GM23338 (cell line): ENCODE measurements at regions not wholly inside any gene's neighbourhood (a gene's known extent, or its start where the extent isn't known, plus 50 kb on each side); places are given as distances from the start of the nearest gene placed in this dataset.

Experiments used
- CREB1 ChIP-seq: fragments of 250-450 bp; sonication (Bioruptor Pico); IDR thresholded peaks from 2 replicates; pipeline ENCODE4 v1.5.0; 2020; ENCODE audit warnings: low read depth, mild to moderate bottlenecking, moderate library complexity
- CTCF ChIP-seq, 2 experiments: fragments of 200-600 bp in 1 of 2; sonication (generic) in 1 of 2; conservative IDR thresholded peaks; 2 replicates each; pipeline versions ENCODE4 v1.5.1 to v1.6.1; 2016 to 2017; ENCODE audit warnings: antibody characterized with exemption in 2 of 2, low read depth in 2 of 2, mild to moderate bottlenecking in 2 of 2, moderate library complexity in 1 of 2
- ETS1 ChIP-seq: IDR thresholded peaks from 2 replicates; pipeline ENCODE4 v1.6.1; 2016; ENCODE audit warnings: antibody characterized with exemption
- EZH2 ChIP-seq: fragments of 200-600 bp; sonication (generic); IDR thresholded peaks from one replicate; pipeline ENCODE4 v1.8.0; 2017; ENCODE audit warnings: antibody characterized with exemption, mild to moderate bottlenecking, low read depth; ENCODE audit not compliant: unreplicated experiment
- EZH2phosphoT487 ChIP-seq: fragments of 200-600 bp; sonication (generic); IDR thresholded peaks from one replicate; pipeline ENCODE4 v1.8.1; 2018; ENCODE audit warnings: antibody characterized with exemption; ENCODE audit not compliant: unreplicated experiment
- JUNB ChIP-seq: IDR thresholded peaks from one replicate; pipeline ENCODE4 v1.6.1; 2016; ENCODE audit warnings: antibody characterized with exemption; ENCODE audit not compliant: unreplicated experiment
- NANOG ChIP-seq: IDR thresholded peaks from 2 replicates; pipeline ENCODE4 v1.6.1; 2016; ENCODE audit warnings: antibody characterized with exemption, borderline replicate concordance
- POLR2AphosphoS5 ChIP-seq: IDR thresholded peaks from 2 replicates; pipeline ENCODE4 v1.6.1; 2016; ENCODE audit warnings: antibody characterized with exemption, low read depth
- REST ChIP-seq: IDR thresholded peaks from one replicate; pipeline ENCODE4 v1.6.1; 2018; ENCODE audit warnings: antibody characterized with exemption; ENCODE audit not compliant: unreplicated experiment
- STAT1 ChIP-seq: IDR thresholded peaks from one replicate; pipeline ENCODE4 v1.6.1; 2016; ENCODE audit warnings: antibody characterized with exemption; ENCODE audit not compliant: unreplicated experiment
- ZNF114 ChIP-seq: fragments of 250-450 bp; sonication (Bioruptor Pico); IDR thresholded peaks from 2 replicates; pipeline ENCODE4 v1.5.0; 2020; ENCODE audit warnings: mild to moderate bottlenecking, moderate library complexity
- ZNF462 ChIP-seq: fragments of 250-450 bp; sonication (Bioruptor Pico); IDR thresholded peaks from 2 replicates; pipeline ENCODE4 v1.5.0; 2020; ENCODE audit warnings: mild to moderate bottlenecking, moderate library complexity

- TF ChIP-seq REST (no peak), CTCF (conservative IDR thresholded peaks at IDR 0.05; ENCODE audit: low read depth in 2 of 2) (no peak), EZH2 (no peak), CREB1 (CRISPR knock-in tag) (no peak), POLR2AphosphoS5 (no peak), EZH2phosphoT487 (no peak), ETS1 (no peak), NANOG (no peak), ZNF114 (CRISPR knock-in tag) (no peak), ZNF462 (no peak), STAT1 (no peak), JUNB (no peak)
Measured at GRCh38 chr5:166102947-166103346, 2188.5 kb upstream of the WWC1 start.
